GM19463 (cell line): ENCODE measurements at regions not wholly inside any gene's neighbourhood (a gene's known extent, or its start where the extent isn't known, plus 50 kb on each side); places are given as distances from the start of the nearest gene placed in this dataset.

Experiments
- ATAC-seq: cut with Tn5 transposase; IDR thresholded peaks from one replicate; pipeline ENCODE4 v1.9.1; 2021; ENCODE audit warnings: mild to moderate bottlenecking, moderate library complexity; ENCODE audit not compliant: unreplicated experiment

DNA sequence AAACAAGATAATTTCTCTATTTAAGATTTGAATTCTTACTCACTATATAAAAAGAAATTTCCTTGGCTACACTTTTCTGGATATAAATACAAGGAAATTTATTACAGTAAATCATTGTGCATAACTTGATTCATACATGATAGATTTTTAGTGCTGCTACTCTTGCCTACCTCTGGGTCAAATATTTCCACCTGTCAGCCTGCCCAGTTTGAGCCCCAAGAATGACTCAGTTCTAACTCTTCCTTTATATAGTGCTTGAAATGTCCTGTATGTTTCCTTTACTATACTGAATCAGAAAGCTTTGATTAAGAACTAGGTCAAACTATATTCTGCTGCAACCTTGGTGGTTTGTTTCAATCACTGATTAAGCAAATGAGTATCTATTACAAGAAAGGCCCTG lies 147.4 kb upstream of the FTMT start:
- ATAC-seq, result no peak

DNA sequence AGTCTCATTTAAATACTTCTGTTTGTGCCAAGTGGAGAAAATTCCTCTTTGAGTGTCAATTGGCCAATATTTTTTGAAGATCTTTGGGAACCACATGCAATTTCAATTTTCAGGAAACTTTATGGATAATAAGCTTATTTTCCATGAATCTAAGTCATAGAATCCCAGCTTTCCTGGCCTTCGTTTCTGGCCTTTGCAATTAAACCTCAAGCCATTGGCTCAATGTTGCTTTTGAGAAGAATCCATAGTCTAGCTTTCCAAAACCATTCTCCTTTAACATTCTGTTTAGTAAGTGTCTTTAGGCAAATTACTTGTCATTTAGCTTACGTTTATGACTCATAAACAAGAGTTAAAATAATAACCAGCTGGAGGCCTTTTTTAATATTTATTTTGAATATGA lies 145.0 kb upstream of the FTMT start:
- no peak for ATAC-seq

DNA sequence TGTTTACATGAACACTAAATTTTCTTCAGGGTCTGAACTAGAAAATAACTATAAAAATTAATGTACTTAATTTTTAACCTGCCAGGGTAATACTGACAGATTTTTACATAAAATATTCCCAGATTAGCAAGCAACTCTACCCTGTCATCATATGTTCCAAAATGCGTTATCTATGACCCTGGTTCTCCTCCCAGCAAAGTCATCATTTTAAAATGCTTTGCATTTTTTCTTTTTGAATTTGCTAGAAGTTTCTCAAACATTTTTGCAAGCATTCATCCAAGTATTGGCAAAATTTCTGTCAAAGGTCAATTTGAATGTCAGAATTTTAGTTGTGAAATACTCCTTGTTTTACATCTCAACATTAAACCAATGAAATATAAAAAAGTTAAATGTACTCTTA lies 144.5 kb upstream of the FTMT start:
- ATAC-seq, result no peak

DNA sequence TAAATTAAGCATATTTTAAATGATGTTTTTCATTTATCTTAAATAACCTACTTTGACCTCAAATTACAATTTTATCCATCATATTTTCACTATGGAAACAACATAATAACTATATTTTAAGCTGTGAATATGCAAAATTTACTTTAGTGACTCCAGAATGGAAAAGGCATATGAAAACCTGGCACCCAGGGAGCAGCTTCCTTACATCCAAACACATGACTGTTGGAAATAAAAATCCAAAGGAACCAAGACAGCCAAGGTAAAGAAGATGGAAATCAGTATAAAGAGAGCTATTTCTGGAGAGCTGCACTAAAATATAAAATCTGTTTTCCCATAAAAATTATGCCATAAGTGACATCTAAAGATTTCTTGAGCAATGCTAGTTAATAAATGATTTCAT lies 140.3 kb upstream of the FTMT start:
- no peak for ATAC-seq

DNA sequence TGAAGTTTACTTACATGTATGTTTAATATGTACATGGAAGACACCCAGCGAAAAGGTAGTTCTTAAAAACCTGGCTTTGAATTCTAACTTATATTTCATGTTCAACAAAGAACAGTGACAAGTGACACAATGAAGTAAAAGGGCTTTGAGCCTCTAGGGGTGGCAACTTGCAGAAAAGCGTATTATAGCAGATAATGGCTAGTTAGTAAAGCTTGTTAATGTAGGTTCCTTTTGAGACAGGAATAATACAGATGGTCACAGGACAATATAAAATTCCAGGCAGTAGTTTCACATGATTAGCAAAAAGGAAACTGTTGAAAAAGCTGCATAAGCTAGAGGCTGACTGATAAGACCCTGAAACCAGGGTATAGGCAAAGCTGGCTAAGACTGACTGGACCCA lies 132.4 kb upstream of the FTMT start:
- ATAC-seq, result no peak

DNA sequence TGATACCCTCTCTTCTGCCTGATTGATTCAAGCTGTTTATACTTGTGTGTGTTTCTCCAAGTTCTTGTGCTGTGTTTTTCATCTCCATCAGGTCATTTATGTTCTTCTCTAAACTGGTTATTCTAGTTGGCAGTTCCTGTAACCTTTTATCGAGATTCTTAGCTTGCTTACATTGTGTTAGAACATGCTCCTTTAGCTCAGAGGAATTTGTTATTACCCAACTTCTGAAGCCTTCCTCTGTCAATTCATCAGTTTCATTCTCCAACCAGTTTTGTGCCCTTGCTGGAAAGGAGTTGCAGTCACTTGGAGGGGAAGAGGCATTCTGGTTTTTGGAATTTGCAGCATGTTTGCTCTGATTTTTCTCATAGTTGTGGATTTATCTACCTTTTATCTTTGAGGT lies 126.2 kb upstream of the FTMT start:
- ATAC-seq, result no peak

DNA sequence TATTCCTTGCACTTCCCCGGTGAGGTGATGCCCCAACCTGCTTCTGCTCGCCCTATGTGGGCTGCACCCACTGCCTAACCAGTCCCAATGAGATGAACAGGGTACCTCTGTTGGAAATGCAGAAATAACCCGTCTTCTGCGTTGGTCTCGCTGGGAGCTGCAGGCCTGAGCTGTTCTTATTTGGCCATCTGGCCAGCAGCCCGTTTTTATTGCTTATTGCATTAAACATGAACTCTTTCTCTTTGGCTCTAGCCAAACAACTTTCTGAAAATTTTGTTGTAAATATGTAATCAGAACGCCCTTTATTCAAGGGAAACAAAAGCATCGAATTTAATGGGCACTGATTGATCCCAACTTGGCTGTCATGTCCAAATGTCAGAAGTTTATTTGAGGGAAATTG lies 124.7 kb upstream of the FTMT start:
- ATAC-seq, result no peak

DNA sequence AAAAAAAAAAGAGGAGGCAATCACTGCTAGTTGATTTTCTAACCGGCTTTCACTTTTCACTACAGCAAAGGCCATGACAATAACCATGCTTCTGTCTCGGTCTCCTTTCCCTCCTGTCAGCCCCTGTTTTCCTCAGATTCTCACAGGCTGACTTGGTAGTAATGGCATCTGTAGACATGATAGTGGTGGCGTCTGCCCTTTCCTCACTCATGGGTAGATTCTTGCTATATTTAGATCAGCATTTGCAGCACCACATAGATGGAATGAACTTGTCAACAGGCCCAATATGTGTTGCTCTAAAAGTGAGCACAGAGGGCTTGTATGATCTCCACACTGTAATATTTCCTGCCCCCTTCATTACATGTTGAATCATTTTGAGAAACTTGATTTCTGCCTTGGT lies 120.3 kb upstream of the FTMT start:
- ATAC-seq, result no peak

DNA sequence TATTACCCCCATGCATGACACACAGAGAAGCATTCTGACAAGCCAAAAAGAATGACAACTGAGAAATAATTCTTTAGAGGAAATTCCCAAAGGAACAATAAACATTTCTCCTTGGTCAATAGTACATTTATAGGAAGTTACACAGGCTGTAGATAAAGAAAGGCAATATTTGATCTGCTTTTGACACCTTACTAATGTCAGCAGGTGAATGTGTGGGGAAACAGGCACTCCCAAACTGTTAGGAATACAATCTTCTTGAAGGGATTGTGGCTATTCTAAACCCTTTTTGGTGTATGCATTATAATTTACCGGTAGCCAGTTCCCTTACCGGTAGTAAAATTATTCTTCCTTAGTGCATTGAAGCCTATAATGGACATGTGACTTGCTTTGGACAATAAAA lies 116.1 kb upstream of the FTMT start:
- ATAC-seq, result no peak

DNA sequence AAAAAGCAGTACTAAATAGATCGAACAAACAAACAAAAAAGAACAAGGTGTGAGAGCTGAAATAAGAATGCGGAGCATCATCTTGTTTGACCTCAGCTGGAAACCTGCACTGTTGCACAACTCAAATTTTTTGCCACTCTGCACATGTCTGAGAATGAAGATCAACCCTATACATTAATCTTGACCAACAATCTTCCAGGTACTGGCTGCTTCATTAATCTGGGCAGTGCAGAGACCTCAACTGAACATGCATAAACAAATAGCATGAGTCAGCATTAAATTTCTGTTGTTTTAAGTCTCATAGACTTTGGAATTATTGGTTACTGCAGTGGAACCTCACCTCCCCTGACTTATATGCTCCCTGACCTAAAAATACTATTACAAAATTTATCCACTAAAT lies 114.6 kb upstream of the FTMT start:
- ATAC-seq, result no peak

DNA sequence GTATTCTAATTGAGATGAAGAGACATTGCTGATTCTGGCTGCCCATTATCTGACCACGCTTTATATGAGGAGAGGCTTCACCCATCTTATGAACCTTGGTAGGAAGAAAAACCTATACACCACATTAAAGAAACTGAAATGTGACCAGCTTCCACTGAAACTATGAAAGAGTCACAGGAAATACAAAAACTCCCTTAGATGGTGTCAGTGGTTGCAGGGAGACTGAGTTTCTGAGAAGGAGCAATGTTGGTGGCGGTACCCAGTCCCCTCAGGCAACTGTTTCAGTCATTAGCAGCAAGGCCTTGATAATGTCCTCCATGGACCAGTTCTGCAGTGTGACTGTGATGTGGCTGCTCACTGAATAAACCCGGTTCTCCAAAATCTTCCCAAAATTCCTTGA lies 110.5 kb upstream of the FTMT start:
- ATAC-seq, result no peak

DNA sequence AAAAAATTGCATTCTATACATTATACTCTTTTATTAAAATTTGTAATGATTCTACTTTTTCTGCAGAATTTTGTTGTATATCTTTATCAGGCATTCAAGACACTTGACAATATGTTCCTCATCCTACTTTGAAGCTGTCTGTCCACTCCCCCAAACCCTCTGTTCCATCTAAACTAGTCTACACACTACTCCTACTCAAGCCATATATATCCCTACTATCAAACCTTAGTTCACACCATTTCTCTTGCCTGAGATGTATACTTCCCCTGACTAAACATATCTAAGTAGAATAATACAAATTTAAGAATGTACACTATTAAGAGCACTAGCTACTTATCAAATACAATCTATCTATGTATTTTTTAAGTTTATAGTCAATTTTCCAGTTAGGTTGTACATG lies 107.1 kb upstream of the FTMT start:
- no peak for ATAC-seq

DNA sequence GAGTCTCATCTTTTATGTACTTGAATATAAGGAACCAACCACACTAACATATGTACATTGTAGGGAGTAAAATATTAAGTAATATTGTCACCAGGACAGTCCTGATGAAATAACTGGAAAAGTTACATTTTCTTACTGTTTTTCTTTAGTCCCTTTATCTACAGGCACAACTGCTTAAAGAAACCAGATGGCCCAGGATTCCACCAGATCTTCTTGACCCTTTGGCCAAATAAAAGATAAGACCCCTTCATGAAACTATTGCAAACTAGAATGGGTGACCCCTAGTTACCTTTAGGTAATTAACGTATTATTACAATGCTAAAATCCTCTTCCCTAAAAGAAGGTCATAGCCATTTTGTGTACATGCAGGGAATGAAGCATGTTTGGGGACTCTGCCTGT lies 106.3 kb upstream of the FTMT start:
- ATAC-seq, result no peak

DNA sequence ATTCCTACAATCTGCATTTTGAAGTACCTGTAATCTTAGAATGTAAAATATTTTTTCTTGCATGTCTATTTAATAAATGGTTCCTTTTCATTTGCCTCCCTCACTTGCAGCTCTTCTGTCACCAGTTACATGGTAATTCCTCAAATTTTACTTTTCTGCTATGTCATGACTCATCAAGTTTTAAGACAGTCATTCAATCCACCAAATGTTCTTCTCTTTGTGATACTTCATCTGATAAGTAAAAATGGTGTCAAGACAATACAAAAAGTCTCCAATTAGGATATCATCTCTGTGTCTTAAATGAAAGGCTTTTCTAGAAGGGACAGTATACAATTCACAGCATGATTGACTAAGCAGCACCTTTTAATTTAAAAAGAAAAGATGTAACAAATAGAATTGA lies 104.9 kb upstream of the FTMT start:
- no peak for ATAC-seq

DNA sequence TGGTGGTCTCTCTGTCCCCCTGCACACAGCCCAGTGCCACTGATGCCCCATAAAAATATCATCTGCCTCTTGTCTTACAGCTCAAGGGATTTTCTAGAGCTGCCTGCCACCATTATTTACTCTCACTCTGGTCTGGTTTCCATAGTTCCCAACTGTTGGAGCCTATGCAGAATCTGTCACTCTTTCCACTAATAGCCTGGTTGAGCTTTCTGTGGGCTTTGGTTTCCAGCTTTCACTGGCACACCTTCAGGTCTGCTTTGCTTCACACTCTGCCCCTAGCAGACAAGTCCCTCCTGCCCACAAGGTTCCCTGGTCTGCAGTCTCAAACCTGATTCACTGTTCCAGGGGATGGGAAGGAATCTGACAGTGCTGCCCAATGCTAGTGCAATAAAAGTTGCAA lies 103.0 kb upstream of the FTMT start:
- ATAC-seq, result no peak

DNA sequence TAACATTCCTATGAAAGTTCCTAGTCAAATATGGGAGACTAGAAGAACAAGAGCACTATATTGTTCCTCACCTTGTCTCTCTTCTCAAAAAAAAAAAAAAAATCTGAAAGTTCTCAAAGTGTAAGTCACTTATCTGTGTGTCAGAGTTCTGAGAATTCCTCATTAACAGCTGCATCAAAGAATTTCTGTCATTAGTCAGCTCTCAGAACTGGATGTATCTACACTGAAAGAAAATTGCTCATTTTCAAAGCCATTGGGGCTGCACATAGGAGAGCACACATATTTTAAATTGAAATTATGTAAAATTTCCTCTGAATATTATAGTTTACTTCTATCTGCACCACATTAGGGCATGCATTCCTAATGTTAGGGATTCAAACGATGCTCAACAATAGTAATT lies 99.5 kb upstream of the FTMT start:
- ATAC-seq, result no peak

DNA sequence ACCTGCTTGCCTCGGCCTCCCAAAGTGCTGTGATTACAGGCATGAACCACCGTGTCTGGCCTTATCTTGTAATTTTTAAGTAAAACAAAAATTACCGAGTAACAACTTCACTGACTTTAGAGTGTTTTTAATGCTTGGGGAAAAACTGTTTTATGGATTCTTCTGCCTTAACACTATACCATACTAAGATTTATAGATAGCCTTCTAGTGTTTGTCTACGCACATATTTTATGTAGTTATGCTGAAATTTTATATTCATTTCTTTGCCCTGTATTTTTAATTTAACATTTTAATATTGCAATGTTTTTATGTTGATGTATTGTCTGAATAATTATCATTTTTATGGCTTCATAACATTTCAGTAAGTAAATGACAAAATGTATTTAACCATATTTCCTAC lies 96.4 kb upstream of the FTMT start:
- no peak for ATAC-seq

DNA sequence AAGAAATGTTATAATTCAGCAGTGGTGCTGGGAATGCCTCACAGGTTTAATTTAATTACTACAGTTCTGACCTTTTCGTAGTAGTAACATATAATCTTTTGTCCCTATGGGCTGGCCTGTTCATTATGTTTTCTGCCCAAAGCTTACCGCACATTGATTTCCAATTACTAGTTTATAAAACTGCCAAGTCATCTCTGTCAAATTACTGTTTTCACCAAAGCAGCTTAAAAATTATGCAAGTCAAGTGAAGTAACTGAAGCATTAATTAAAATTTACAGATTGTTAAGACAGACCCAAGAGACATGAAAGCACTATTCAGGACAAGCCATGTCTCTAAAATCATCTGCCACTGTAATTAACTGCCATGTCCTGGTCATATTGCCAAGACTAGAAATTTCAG lies 93.9 kb upstream of the FTMT start:
- no peak for ATAC-seq

DNA sequence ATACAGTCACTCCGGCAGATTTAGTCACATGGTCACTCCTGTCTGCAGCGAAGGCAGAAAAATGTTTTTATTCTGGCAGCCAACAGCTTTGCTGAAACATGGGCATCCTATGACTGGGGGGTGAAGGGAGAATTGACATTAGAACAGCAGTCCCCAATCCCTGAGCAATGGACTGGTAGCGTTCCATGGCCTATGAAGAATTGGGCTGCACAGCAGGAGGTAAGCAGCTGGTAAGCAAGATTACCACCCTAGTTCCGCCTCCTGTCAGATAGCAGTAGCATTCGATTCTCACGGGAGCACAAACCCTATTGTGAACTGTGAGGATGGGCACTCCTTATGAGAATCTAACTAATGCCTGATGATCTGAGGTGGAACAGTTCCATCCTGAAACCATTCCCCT lies 93.1 kb upstream of the FTMT start:
- ATAC-seq, result no peak

DNA sequence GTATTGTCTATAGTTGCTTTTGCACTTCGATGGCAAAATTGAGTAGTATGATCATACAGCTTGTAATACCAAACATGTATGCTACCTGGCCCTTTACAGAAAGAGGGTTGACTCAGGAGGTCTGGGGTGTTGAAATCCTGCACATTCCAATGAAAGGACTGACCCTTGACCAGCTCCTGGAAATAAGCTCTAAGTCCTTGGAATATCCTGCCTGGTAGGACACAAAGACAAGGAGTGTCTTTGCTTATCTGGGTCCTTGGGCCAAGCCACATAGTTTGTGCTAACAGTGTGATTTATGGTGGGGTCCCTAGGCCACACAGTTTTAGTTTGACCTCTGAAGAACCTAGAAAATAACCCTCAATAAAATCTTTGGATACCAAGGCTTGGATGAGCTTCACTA lies 89.3 kb upstream of the FTMT start:
- no peak for ATAC-seq

DNA sequence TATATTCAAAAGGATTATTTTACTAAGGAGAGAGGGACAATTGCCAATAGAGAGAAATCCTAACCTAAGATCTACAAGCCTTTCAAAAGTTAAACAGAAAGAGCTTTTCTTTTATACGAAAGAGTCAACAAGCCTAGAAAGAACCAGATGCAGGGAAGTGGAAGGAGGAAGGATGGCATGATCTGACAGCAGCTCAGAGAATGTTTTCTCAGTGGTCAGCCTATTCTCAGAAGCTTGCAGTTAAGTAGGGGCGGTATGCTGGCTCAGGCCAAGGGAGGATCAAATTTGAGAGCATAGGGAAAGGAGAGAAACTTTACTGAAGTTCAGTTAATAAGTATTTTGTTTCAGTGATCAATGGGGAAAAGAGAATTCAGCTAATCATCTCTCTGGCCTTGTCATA lies 88.0 kb upstream of the FTMT start:
- no peak for ATAC-seq

DNA sequence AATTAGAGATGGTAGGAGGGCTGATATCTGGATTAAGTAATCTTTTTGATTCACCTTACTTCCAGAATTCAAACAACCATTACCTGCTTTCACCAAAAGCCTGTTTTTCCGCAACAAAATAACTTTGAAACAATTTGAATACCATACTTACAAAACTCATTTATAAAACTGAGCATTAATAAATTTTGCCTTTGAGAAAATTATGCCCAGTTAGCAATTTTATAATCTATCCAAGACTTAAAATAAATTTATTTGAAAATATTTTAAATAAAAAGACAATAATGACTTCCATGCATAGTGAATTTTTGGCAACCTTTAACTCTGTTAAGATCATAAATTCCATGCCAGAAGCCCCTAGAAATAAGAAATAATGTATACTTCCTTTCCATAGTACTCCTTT lies 71.3 kb upstream of the FTMT start:
- no peak for ATAC-seq

DNA sequence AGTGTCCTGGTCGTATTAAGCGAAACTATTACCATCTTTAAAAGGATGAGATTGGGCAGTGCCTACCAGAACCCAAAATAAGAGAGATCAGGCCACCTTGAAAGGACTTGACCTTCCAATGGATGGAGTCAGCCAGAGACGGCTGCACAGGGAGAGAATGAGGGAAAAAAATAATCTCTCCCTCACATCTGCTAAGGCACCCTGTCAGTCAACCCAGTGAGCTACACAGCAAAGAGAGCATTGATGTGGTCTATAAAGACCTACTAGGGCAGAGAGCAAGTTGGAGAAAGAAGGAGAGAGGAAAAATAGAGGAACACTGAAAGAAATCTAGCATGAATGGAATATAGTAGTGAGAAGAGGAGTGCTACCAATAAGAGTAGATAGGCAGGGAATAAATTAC lies 68.0 kb upstream of the FTMT start:
- no peak for ATAC-seq

DNA sequence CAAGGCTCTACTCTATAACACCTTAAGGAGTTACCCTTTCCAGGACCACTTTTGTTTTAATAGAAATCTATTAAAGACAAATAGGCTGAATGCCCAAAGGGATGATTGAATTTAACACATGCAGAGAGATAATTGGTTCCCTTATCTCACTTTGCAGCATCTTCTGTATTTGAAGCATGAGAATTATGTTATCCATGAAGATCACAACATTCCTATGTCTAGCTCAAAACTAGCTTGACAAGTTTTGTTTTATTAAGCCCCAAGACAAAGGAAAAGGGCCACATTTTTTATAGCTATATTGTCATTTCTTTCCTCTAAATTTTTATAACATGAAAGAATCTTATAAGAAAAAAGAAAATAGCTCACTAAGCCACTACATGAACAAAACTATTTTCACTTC lies 57.9 kb upstream of the FTMT start:
- ATAC-seq, result no peak
